WTC11 (cell line): ENCODE measurements at regions not wholly inside any gene's neighbourhood (a gene's known extent, or its start where the extent isn't known, plus 50 kb on each side); places are given as distances from the start of the nearest gene placed in this dataset.

Experiments
- ATF2 ChIP-seq: sonication (generic); formaldehyde crosslinking; IDR thresholded peaks from 2 replicates; pipeline ENCODE4 v1.8.1; 2022; ENCODE audit warnings: low read depth, missing genetic modification reagents, borderline replicate concordance
- ATF3 ChIP-seq: sonication (generic); formaldehyde crosslinking; conservative IDR thresholded peaks from 2 replicates; pipeline ENCODE4 v1.8.1; 2022; ENCODE audit warnings: mild to moderate bottlenecking, missing genetic modification reagents
- CTCF ChIP-seq: fragments of 200-600 bp; IDR thresholded peaks from 2 replicates; pipeline ENCODE4 v1.8.0; 2022; ENCODE audit warnings: antibody characterized with exemption
- ELF4 ChIP-seq: sonication (generic); formaldehyde crosslinking; IDR thresholded peaks from 2 replicates; pipeline ENCODE4 v1.8.1; 2022; ENCODE audit warnings: low read depth, mild to moderate bottlenecking, moderate library complexity, missing genetic modification reagents
- ETV6 ChIP-seq: sonication (generic); formaldehyde crosslinking; IDR thresholded peaks from 2 replicates; pipeline ENCODE4 v1.8.1; 2022; ENCODE audit warnings: mild to moderate bottlenecking, missing genetic modification reagents
- FOXP1 ChIP-seq: sonication (generic); formaldehyde crosslinking; IDR thresholded peaks from 2 replicates; pipeline ENCODE4 v1.8.0; 2022; ENCODE audit warnings: missing genetic modification reagents, mild to moderate bottlenecking, moderate library complexity, borderline replicate concordance
- HMGXB4 ChIP-seq: sonication (generic); formaldehyde crosslinking; IDR thresholded peaks from 2 replicates; pipeline ENCODE4 v1.8.1; 2023; ENCODE audit warnings: mild to moderate bottlenecking, moderate library complexity, missing genetic modification reagents
- KAT7 ChIP-seq: sonication (generic); formaldehyde crosslinking; IDR thresholded peaks from 2 replicates; pipeline ENCODE4 v1.8.1; 2023; ENCODE audit warnings: missing genetic modification reagents, mild to moderate bottlenecking, borderline replicate concordance
- MAX ChIP-seq: sonication (generic); formaldehyde crosslinking; IDR thresholded peaks from 2 replicates; pipeline ENCODE4 v1.8.0; 2022; ENCODE audit warnings: mild to moderate bottlenecking, missing genetic modification reagents
- NFE2L1 ChIP-seq: sonication (generic); formaldehyde crosslinking; IDR thresholded peaks from 2 replicates; pipeline ENCODE4 v1.8.1; 2023; ENCODE audit warnings: missing genetic modification reagents
- NR1H2 ChIP-seq: sonication (generic); formaldehyde crosslinking; IDR thresholded peaks from 2 replicates; pipeline ENCODE4 v1.9.0; 2021; ENCODE audit warnings: mild to moderate bottlenecking, moderate library complexity, missing genetic modification reagents
- ZNF425 ChIP-seq: fragments of 250-450 bp; sonication (Bioruptor Pico); conservative IDR thresholded peaks from 2 replicates; pipeline ENCODE4 v1.9.0; 2021; ENCODE audit warnings: mild to moderate bottlenecking

GRCh38 chr2:12610314-12610713 lies 106.4 kb upstream of the TRIB2 start:
- no peak for TF ChIP-seq KAT7 (CRISPR knock-in tag)
- no peak for TF ChIP-seq ETV6 (CRISPR knock-in tag)
- no peak for TF ChIP-seq CTCF
- TF ChIP-seq ATF3: no peak
- TF ChIP-seq NR1H2 (CRISPR knock-in tag): no peak
- TF ChIP-seq ELF4: no peak
- no peak for TF ChIP-seq NFE2L1 (CRISPR knock-in tag)
- no peak for TF ChIP-seq HMGXB4 (CRISPR knock-in tag)
- no peak for TF ChIP-seq MAX
- TF ChIP-seq FOXP1: no peak
- TF ChIP-seq ZNF425 (CRISPR knock-in tag): no peak
- TF ChIP-seq ATF2 (CRISPR knock-in tag): no peak
